ENCODE measurements at regions not wholly inside any gene's neighbourhood (a gene's known extent, or its start where the extent isn't known, plus 50 kb on each side); places are given as distances from the start of the nearest gene placed in this dataset.

GRCh38 chr15:93703092-93703739 lies 528.1 kb upstream of the MCTP2 start:
- POLR2A ChIA-PET, result no interaction called here
- DNase-seq (ENCODE audit: extremely low spot score), result no peak
- CTCF ChIA-PET, result no interaction called here
- TF ChIP-seq, protein P1, sequence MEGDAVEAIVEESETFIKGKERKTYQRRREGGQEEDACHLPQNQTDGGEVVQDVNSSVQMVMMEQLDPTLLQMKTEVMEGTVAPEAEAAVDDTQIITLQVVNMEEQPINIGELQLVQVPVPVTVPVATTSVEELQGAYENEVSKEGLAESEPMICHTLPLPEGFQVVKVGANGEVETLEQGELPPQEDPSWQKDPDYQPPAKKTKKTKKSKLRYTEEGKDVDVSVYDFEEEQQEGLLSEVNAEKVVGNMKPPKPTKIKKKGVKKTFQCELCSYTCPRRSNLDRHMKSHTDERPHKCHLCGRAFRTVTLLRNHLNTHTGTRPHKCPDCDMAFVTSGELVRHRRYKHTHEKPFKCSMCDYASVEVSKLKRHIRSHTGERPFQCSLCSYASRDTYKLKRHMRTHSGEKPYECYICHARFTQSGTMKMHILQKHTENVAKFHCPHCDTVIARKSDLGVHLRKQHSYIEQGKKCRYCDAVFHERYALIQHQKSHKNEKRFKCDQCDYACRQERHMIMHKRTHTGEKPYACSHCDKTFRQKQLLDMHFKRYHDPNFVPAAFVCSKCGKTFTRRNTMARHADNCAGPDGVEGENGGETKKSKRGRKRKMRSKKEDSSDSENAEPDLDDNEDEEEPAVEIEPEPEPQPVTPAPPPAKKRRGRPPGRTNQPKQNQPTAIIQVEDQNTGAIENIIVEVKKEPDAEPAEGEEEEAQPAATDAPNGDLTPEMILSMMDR (IDR thresholded peaks at IDR 0.05; ENCODE audit: control extremely low read depth, extremely low read depth, low read depth, missing control alignments), result no peak

DNA sequence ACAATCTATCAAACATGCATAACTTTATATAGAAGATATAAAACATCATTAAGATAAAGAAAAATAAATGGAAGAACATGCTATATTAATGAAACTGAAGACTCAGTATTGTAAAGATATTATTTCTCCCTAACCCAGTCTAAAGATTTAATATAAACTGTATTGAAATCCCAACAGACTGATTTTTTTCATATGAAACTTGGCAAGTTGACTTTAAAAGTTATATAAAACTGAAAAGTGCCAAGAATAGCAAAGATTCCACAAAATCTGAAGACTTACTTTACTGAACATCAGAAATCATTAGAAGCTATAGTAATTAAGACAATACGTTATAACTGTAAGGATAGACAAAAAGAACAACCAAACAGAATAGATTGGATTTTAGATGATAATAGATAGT lies 531.3 kb upstream of the MCTP2 start:
- POLR2A ChIA-PET, result no interaction called here

GRCh38 chr15:93694033-93694432 lies 537.3 kb upstream of the MCTP2 start:
- CTCF ChIA-PET, result no interaction called here
- TF ChIP-seq, protein P1 (IDR thresholded peaks at IDR 0.05; ENCODE audit: control extremely low read depth, extremely low read depth, low read depth, missing control alignments), result no peak
- no peak for DNase-seq (ENCODE audit: extremely low spot score)
- POLR2A ChIA-PET, result no interaction called here

More for the DNA sequence above, 531.3 kb upstream of the MCTP2 start:
- TF ChIP-seq, protein P1 (IDR thresholded peaks at IDR 0.05; ENCODE audit: control extremely low read depth, extremely low read depth, low read depth, missing control alignments), result no peak
- DNase-seq (ENCODE audit: extremely low spot score), result no peak
- CTCF ChIA-PET, result no interaction called here

- TF ChIP-seq, protein P1 (IDR thresholded peaks at IDR 0.05; ENCODE audit: control extremely low read depth, extremely low read depth, low read depth, missing control alignments), result no peak
- CTCF ChIA-PET, result no interaction called here
Observed at GRCh38 chr15:93683651-93684050, 547.7 kb upstream of the MCTP2 start.

DNA sequence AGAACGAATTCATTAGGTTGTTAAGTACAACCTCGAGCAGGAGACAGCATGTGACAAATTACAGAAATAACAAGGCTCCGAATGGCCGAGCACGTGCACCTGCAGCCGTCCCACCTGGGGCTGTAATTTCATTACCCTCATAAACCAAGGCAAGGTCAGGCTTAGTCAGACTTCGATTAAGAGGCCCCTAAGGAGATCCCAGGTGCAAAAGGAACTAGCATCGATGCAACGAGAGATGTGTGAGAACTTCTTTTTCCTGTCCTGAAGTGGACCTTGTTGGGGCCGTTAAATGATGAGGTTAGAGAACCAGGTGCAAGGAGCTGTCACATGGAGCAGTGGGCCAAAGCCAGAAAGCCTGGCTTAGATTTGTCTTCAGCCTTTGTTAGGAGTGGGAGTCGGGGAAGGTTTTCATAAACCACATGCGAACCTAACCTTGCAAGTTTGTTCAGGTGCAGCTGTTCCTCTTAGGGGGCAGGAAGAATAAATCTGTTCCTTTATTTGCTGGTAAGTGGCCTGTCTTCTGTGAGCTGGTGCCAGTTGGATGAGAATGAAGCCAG lies 559.9 kb upstream of the MCTP2 start:
- DNase-seq (ENCODE audit: extremely low spot score), result no peak
- TF ChIP-seq, protein P1 (IDR thresholded peaks at IDR 0.05; ENCODE audit: control extremely low read depth, extremely low read depth, low read depth, missing control alignments), result no peak
- CTCF ChIA-PET, result interaction anchor here (1.0 kb wide), 1 partner anchor 10 kb away, joined by 3 read pairs; no protein-coding TSS in a partner anchor
- POLR2A ChIA-PET, result no interaction called here

More at GRCh38 chr15:93683651-93684050, 547.7 kb upstream of the MCTP2 start:
- POLR2A ChIA-PET, result no interaction called here
- no peak for DNase-seq (ENCODE audit: extremely low spot score)

DNA sequence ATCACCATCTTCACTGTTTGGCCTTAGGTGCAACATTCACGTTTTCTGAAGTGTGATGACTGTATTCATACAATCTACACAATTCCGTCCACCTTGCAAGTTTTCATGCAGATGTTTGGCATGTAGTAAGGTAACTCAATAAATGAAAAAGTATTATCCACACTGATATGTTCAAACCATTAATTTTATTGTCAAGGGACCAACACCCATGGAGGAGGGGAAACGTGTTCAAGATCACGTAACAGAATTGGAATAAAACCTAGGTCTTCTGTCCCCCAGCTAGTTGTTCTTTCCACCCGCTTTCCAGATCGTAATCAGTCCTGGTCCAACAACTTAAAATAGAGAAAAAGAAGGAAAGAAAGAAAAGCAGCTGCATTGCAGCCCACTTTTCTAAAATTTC lies 560.4 kb upstream of the MCTP2 start:
- no peak for DNase-seq (ENCODE audit: extremely low spot score)
- TF ChIP-seq, protein P1 (IDR thresholded peaks at IDR 0.05; ENCODE audit: control extremely low read depth, extremely low read depth, low read depth, missing control alignments), result no peak
- POLR2A ChIA-PET, result no interaction called here
- CTCF ChIA-PET, result interaction anchor here (1.0 kb wide), 1 partner anchor 11 kb away, joined by 3 read pairs; no protein-coding TSS in a partner anchor

Measured in GM10248 (cell line).